HG03108 (cell line): ENCODE measurements at regions not wholly inside any gene's neighbourhood (a gene's known extent, or its start where the extent isn't known, plus 50 kb on each side); places are given as distances from the start of the nearest gene placed in this dataset.
"Not testable (repeated sequence)": the region's sequence is repeated elsewhere in the genome, so short reads cannot be mapped to it uniquely, and the experiment has no call there.

Experiments used
- ATAC-seq: cut with Tn5 transposase; IDR thresholded peaks from one replicate; pipeline ENCODE4 v1.9.1; 2021; ENCODE audit warnings: moderate library complexity; ENCODE audit not compliant: unreplicated experiment

DNA sequence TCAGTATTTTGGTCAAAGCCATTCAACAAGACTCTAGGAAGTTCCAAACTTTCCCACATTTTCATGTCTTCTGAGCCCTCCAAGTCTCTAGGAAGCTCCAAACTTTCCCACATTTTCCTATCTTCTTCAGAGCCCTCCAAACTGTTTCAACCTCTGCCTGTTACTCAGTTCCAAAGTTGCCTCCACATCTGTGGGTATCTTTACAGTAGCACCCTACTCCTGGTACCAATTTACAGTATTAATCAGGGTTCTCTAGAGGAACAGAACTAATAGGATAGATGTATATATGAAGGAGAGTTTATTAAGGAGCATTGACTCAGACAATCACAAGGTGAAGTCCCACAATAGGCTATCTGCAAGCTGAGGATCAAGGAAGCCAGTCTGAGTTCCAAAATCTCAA is 296.0 kb upstream of the CCL2 start:
- not testable (repeated sequence) for ATAC-seq

DNA sequence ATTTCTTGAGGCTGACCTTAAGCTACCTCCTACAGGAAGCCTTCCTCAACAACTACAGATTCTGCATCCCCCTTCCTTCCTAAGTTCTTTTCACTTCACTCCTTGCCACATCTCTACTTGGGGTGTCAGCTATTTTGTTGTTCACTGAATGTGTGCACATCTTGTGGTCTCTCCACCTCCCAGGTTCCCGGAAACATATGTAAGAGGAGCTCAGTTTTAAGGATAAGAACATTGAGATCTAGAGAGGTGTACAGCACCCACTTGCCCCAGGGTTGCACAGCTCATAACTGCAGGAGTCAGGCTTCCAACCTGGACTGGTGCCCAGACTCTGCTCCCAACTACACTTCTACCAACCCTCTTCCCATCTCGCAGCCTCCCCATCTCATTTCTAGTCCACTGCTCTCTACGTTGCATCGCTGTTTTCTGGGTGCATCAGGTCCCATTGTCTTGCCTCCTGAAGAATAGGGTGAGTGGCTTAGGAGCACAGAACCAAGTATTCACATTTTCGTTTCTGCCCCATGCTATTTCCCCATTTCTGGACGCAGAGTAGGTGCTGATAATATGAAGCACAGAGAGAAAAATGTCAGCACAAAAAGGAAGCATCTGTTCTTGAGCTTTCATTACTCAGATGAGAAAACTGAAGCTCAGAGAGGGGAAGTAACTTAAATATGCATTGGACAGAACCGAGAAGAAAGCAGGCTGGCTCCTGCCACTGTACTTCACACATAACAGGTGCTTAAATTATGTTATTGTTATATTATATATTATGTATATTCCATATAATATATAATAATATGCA is 292.0 kb upstream of the CCL2 start:
- ATAC-seq, result peak; percentile 37

DNA sequence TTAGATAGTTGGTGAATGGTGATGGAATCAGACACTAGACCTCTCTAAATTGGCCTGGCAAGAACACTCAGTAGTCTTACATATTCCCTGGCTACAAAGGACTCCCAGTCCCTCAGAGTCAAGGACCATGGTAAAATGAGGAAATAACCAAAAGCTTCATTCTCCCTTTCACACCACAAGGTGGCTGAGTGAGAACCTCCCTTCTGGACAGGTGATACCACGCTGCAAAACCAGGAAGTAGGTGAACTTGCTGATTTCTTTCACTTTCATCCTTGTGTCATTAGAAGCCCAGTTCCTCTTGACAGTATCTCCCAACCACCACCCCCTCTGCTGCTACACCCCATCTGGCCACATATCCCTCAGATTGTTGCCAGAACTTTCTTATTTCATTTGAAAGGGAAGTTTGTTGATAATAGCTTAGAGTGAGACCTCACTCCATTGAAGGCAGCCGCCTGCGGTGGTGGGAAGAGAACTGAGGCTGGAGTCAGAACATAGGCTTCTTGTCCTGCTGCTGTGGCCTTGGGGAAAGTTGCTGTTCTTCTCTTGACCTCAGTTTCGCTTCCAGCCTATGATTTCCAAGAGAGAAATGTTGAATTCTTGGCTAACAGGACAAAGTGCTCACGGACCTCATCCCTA is 290.6 kb upstream of the CCL2 start:
- ATAC-seq, result peak; percentile 55

DNA sequence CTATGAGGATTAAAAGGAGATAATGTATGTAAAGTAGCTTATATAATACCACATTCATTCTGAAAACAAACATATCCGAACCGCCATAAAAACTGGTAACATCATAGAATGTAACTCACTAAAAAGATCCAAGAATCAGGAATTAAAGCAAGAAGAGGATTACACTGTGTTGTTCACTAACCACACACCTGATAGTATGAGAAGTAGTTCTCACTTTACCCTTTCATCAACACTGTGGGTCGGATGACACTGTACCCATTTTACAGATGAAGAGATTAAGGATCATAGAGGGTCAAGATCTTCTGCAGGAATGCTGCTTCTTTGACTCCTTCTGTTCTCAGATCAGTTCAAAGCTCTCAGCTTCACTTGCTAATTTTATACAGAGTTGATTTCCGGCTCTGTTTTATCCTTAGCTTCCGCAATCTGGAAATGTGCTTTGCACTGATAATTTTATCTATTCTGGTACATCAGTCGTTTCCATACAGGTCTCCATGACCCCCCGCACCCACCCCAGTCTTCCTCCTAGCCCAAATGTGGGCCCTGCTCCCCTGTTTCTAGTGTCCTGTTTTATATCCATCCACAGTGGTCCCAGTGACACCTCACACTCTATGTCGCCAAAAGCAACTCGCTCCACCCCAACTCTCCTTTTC is 288.6 kb upstream of the CCL2 start:
- no peak for ATAC-seq

DNA sequence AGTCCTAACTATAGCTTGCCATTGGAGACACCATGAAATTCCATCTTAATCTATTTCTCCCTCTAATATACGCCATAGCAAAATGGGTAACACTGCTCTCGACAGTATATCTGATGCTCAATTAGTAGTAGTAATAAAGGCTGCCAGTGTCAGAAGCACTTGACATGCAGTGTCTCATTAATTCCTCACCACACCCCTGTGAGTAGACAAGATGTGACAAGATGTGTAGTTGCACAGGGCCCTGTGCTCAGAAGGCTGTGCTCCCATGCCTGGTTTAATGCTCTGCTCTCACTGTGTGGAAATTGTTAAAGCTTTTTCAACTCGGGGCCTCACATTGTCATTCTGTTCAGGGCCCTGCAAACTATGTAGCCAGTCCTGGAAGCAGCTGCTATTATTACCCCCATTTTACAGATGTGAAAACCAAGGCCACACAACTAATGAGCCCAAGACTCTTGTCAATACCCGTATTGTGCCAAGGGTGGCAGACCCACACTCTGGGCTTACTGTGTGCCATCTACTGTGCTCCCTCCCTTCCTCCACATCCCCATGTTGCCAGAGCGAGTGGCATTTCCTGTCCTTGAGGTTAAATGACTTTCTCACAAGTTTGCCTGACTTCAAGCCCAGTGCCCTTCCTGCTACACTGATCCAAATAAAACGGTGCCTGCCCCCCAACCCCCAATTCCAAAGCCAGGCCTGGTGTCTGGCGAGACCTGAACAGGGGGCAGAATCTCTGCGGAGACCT is 287.3 kb upstream of the CCL2 start:
- ATAC-seq, result no peak

DNA sequence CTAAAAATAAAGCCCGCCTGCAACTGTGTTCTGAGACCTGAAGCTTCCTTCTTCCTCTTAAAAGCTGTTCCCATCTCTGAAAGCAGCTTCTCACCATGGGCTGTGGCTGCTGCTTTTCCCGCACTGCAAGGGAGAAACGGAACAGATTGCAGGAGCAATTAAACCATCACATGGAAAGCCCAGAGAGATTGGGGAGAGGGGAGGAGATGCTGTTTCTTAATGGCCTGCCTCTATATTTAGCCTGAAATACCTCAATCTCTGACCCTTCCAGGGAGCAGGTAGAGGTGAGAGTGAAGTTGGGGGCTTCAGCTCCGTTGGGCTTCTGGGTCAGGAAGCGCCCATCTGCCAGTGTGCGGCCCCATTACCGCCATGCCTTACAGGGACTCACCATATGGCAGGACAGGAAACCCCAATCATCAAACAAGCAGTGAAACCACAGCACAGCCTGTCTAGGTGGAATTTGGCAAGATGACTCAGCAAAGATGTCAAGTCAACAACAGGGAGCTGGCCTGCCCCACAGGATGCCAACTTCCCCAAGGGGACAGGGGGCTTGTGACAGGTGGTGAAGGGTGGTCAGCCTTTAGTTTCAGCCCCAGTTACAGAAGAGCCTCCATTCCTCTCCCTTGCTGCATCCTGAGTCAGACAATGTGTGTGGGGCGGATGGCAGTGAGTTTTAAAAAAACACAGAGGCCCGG is 286.6 kb upstream of the CCL2 start:
- ATAC-seq, result peak; percentile 51

DNA sequence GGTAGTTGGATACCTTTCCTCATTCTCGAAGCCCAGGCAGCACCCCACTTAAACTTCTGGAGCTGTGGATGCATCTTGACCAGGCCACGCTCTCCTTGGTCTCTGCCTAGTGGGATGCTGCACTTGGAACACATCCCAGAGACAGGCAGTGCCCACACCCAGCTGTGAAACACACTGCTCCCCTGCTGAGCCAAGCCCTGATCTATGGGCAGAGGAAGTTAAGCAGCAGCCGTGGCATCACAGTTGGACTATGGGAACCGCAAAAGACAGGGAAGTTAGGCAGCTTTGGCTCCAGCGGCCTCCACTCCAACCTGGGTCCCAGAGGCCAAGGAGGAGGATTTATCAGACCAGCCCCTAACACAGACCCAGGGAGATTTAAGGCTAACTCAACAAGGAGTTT is 284.8 kb upstream of the CCL2 start:
- no peak for ATAC-seq

DNA sequence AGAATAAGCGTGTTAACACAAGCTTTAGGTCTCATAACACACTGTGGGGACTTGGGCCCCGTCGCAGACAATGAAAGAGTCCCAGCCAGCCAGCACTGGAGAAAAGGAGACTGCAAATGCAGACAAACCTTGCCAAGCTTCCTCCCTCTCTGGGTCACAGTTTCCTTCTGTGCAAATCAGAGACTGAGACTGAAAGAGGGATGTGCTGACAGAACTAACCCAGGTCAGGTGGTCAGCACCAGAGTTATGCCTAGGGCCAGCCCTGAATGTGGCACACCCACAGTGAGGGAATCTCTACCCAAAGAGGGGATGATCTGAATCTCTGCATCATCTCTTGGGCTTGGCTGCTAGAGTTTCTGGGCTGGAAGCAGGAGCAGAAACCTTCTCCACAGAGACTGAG is 282.3 kb upstream of the CCL2 start:
- ATAC-seq, result no peak

DNA sequence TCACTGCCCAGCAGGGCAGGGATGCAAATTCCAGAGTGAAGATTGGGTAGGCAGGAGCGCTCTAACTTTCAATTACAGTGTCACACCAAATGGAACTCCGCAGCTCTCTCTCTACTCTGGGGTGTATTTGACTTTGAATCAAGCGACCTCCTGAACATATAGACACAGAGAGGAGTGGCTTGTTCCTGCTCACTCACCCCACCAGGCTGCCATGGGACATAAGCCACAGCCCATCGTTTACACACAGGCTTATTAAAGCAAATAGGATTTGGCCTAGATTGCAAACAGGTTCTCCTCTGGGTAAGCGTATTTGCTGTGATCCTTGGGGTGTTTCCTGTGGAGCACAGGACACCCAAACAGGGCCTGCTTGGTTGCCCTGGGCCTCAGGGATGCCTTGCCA is 281.6 kb upstream of the CCL2 start:
- ATAC-seq, result no peak

DNA sequence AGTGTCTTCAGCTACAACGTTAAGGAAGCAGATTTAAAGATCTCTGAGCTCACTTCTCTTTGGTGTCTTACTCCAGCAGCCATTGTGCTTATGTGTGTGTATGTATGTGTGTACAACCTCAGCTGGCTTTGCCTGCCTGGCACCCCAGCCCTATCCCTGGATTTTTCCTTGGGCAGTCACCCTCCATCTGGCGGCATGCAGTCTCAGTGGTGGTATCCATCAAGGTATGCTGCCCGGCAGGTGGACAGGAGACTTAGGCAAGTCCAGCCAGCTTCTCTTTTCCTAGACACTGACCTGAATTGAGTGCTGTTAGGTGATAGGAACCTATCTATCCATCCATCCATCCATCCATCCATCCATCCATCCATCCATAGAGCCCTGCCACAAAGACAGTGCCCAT is 280.8 kb upstream of the CCL2 start:
- ATAC-seq, result no peak

DNA sequence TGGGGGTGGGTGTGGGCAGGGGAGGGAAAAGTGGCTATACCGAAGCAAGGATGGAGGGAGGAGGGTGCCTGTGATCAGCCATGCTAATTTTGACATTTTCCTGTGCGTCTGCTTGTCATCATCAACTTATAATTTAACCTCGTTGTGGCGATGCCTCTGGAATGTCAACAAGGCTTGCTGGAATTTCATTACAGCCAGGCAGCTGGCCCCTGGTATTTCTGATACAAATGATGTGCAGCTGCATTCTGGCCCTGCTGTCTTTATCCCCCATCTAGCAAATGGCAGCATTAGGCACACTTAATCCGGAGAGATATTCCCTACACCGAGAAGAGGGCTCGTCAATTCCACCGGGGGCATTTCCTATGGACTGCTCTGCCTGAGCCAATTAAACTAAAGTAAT is 278.3 kb upstream of the CCL2 start:
- ATAC-seq, result no peak

DNA sequence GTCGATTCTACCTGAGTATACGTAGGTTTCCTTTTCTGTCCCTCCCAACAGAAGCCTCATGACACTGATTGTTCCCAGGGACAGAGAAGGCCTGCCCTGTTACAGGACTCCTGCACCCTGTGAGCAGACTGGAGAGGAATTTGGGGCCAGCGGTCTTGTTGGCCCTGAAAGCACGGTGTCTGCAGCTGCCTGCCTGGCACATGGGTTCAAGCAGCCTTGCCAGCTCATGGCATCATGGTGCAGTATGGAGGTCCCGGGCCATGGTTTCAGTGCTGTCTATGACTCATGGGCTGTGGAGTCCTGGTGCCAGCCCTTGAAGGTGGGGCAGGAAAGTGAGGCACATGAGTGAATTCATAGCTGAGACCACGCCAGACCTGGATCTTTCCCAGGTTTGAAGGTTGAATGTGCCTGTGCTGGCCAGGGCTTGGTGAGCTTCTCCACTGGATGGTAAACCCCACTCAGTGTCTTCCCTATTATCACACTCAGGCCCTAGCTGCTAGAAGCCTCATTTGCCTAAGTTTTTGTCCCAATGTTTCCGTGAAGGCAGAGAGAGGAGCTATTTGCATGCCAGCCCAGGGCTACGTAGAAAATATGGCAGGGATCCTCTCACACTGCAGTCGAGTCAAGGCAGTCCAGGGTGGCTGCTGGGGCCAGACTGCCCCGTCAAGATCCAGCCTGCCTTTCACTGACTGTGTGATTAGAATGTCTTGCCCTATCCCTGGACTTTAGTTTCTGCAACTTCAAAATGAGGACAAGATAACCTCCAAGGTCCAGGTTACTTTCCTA is 277.2 kb upstream of the CCL2 start:
- ATAC-seq, result no peak

DNA sequence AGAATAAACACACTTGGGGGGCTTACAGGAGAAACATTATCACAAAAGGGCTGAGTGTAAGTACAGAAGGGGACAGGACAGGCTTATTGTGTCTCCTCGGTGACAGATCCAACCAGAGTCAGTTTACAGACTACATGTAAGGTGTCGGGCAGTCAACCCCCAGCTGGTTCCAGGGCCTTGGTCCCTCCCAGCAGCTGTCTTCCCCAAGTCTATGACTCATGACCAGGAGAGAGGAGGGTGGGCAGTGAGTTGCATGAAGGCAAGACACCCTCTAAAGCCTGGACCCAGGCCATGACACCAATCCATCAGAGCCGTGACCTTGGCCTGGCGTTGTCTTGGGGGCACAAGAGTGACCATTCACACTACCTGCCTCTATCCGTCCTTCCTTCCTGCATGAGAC is 276.2 kb upstream of the CCL2 start:
- no peak for ATAC-seq

DNA sequence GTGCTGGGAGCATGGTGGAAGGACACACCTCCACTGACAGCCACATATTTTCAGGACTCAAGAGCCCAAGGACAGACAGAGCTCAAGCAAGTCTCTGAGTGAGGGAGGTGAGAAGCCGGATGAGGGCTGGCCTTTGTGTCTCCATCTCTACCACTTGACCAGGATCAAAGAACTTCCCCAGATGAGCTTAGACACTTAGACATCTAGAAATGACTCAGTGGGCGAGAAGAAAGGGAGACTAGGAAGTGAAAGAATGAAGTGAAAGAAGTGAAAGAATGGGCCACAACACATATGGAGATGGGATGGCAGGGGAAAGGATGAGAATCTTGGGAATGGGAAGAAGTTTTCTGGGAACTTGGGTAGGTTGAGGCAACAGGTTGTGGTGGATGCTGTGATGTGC is 274.9 kb upstream of the CCL2 start:
- no peak for ATAC-seq

DNA sequence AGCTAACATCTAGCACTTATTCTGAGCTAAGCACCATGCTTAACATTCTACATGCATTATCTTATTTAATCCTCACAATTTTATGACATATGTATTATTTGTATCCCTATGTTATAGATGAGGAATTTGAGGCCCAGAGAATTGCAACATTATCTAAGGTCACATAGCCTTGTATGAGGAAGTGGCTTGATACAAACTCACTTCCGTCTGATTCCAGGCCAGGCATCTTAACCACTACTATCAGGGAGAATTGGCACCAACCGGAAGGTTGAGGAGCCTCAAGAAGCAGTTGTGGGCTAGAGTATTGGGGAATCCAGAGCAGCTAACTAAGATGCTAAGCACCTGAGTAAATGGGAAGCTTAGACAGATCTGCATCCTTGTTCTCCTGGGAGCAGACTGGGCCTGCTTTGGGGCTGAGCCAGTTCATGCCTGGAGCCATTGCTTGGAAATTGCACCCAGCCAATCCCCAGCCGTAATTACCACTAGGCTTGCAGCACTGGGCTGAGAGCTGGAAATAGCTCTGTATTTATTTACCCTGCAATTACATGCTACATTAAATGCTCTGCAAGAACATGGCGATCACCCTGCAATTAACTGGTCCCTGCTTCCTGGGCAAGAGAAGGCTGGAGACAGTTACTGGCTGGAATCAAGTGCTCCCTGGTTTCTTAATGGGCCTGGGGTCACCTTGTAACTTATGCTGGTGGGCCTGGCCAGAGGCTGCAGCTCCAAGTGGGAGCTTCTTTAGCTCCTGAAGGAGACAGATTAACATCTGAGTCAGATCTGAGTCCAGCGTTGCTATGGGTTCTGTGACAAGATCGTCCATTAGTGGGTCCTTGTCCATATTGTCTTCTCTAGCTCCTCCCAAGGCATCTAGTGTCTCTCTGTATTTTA is 273.1 kb upstream of the CCL2 start:
- no peak for ATAC-seq

DNA sequence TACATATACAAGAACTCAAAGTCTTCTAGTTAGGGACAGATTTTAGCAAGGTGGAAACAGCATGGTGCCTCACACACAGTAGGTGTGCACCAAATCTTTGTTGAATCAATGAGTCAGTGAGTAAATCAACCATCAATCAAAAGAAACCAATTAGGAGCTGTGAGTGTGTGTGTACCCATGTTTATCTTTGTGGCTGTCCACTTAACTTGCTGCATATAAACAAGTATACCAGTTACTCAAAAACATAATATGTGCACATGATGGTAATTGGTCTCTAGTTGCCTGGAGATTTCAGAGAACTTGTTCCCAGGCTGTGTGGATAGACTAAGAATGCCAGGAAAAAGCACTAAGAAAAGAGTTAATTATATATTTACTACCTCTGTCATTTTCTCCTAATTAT is 272.2 kb upstream of the CCL2 start:
- no peak for ATAC-seq

DNA sequence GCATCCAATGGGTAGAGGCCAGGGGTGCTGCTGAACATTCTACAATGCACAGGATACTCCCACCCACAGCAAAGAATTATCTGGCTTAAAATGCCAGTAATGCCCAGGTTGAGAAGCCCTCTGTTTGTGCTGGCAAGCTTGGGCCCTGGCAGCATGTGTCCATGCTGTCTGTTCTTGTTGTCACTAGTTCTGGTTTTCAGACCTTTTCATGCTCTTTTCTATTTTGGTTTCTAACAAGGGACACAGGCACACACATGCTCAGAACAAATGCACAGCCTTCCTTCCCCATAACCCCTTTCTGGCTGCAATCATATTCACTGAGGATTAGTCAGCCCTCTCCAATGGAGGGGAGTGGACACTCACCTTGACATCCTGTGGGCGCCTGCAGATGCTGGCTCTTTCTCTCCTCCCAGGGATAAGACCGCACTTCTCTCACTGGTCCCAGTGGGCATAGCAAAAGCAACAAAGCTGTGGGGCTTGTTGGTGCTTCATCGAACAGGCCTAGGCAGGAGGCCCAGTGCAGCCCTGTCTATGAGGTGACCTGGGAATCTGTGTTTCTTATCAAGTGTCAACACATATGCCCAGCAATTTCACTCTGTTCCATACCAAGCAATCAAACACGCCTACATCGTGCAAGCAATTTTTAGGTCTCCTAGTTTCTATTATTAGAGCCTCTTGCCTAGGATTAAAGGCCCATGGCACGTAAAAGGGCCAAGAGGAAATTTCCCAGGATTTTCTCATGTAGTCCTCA is 271.1 kb upstream of the CCL2 start:
- no peak for ATAC-seq

DNA sequence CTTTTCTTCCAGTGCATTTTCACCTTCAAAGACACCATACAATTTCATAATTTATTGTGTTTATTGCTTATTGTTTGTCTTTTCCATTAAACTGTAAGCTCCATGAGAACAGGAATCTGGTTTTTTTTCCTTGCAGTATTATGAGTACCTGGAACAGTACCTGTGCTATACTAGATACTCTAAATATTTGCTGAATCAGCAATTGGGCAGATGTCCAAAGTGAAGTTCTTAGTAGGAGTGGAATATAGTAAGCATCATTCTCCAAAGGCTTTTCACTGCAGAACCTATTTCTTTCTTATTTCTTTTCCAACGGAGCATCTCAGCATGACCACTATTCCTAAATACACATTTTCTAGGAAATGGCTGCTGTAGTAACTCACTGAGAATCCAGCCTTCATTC is 269.0 kb upstream of the CCL2 start:
- ATAC-seq, result no peak

DNA sequence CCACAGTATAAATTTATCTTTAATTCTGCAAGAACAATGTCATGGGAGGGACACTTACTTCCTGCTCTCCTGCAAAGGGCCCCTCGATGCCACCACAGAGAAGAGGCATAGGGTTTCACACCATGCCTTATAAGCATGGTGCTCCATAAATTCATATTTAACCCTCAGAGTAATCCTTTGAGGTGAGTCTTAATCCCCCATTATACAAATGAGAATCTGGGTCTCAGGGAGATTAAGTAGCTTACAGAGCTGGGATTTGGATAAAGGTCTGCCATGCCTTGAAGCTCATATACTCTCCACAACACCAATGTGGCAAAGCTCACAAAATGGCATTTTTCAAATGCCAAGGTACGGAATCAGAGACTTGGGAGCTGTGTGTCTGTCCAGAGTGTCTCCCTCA is 268.5 kb upstream of the CCL2 start:
- no peak for ATAC-seq
